PFSK-1 (cell line): ENCODE measurements at regions not wholly inside any gene's neighbourhood (a gene's known extent, or its start where the extent isn't known, plus 50 kb on each side); places are given as distances from the start of the nearest gene placed in this dataset.

ENCODE experiments used
- POLR2AphosphoS5 ChIP-seq: IDR thresholded peaks from 2 replicates; pipeline ENCODE4 v1.6.1; 2012; ENCODE audit warnings: low read depth, mild to moderate bottlenecking, control low read depth, low read length, moderate library complexity
- SIN3A ChIP-seq: IDR thresholded peaks from 2 replicates; pipeline ENCODE4 v1.6.1; 2012; ENCODE audit warnings: mild to moderate bottlenecking, low read length, moderate library complexity, borderline replicate concordance; ENCODE audit not compliant: insufficient read depth
- TAF1 ChIP-seq: IDR thresholded peaks from 2 replicates; pipeline ENCODE4 v1.6.1; 2012; ENCODE audit warnings: low read length, control low read depth, borderline replicate concordance; ENCODE audit not compliant: insufficient read depth
- TF ChIP-seq, protein P1 (sequence below), 2 experiments: IDR thresholded peaks; 2 replicates each; pipeline versions ENCODE4 v1.6.1 to v1.8.0; 2011 to 2012; ENCODE audit warnings: low read depth in 2 of 2, low read length in 2 of 2, control low read depth in 1 of 2, inconsistent platforms in 1 of 2, mild to moderate bottlenecking in 1 of 2, moderate library complexity in 1 of 2; ENCODE audit not compliant: insufficient read depth in 1 of 2

DNA sequence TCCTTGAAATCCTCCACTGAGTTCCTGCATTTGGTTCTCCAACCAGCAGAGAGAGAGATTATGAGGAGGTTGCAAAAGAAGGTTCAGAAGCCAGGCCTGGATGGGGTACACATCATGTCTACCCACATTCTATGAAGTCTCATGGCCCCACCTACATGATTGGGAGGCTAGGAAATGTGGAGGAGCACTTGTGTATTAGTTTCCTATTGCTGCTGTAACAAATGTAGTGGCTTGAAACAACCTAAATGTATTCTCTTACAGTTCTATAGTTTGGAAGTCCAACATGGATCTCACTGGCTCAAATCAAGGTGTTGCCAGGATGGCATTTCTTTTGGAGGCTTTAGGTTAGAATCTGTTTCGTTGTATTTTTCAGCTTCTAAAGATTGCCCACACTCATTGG is 134.2 kb upstream of the ZNF648 start:
- TF ChIP-seq POLR2AphosphoS5, result no peak
- TF ChIP-seq, protein P1, sequence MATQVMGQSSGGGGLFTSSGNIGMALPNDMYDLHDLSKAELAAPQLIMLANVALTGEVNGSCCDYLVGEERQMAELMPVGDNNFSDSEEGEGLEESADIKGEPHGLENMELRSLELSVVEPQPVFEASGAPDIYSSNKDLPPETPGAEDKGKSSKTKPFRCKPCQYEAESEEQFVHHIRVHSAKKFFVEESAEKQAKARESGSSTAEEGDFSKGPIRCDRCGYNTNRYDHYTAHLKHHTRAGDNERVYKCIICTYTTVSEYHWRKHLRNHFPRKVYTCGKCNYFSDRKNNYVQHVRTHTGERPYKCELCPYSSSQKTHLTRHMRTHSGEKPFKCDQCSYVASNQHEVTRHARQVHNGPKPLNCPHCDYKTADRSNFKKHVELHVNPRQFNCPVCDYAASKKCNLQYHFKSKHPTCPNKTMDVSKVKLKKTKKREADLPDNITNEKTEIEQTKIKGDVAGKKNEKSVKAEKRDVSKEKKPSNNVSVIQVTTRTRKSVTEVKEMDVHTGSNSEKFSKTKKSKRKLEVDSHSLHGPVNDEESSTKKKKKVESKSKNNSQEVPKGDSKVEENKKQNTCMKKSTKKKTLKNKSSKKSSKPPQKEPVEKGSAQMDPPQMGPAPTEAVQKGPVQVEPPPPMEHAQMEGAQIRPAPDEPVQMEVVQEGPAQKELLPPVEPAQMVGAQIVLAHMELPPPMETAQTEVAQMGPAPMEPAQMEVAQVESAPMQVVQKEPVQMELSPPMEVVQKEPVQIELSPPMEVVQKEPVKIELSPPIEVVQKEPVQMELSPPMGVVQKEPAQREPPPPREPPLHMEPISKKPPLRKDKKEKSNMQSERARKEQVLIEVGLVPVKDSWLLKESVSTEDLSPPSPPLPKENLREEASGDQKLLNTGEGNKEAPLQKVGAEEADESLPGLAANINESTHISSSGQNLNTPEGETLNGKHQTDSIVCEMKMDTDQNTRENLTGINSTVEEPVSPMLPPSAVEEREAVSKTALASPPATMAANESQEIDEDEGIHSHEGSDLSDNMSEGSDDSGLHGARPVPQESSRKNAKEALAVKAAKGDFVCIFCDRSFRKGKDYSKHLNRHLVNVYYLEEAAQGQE (IDR thresholded peaks at IDR 0.05; ENCODE audit: insufficient read depth in 1 of 2, low read depth in 2 of 2, low read length in 2 of 2), result no peak
- no peak for TF ChIP-seq TAF1
- TF ChIP-seq SIN3A, result no peak
